HG03108 (cell line): ENCODE measurements at regions not wholly inside any gene's neighbourhood (a gene's known extent, or its start where the extent isn't known, plus 50 kb on each side); places are given as distances from the start of the nearest gene placed in this dataset.

Experiments used
- ATAC-seq: cut with Tn5 transposase; IDR thresholded peaks from one replicate; pipeline ENCODE4 v1.9.1; 2021; ENCODE audit warnings: moderate library complexity; ENCODE audit not compliant: unreplicated experiment

GRCh38 chr6:166775923-166776220 lies 148.8 kb upstream of the RPS6KA2 start:
- no peak for ATAC-seq

- no peak for ATAC-seq
Measured at GRCh38 chr6:166775180-166775922, 148.3 kb upstream of the RPS6KA2 start.

GRCh38 chr6:166774770-166775169 lies 147.7 kb upstream of the RPS6KA2 start:
- no peak for ATAC-seq

DNA sequence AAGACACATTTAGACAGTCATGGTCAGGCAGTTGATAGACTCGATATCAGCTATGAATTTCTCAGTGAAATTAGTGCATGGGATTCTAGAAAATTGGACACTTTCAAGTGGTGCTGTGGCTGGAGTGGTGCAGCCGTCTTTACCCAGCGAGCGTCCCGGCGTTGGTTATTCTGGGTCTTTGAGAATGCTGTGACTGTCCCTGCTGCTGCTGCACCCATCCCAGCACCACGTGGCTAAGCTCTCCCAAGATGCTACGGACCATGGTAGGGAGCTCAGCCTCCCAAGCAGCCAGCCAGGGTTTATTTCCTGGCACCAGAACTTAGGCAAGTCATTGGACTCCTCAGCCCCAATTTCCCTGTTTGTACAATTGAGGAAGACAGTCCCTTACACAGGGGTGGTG lies 147.2 kb upstream of the RPS6KA2 start:
- ATAC-seq = no peak

- no peak for ATAC-seq
Measured at GRCh38 chr6:166772518-166772917, 145.5 kb upstream of the RPS6KA2 start.

DNA sequence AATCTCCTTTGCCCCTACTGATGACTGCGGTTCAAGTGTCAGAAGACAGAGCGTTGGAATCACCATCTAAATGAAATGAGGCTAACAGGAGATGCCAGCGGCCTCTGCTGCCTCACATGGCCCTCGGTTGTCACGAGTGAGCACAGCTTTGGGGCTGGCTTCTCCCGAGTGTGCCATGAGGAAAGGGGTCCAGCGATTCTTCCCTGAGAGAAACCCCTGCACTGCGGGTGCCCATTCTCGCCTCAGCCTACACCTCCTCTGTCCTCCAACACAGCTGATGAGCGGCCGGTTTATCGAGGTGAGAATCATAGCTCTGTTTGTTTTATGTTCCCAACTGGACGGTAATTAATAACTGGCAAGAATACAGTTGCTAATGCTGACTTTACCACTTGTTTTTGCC lies 144.7 kb upstream of the RPS6KA2 start:
- ATAC-seq = no peak

DNA sequence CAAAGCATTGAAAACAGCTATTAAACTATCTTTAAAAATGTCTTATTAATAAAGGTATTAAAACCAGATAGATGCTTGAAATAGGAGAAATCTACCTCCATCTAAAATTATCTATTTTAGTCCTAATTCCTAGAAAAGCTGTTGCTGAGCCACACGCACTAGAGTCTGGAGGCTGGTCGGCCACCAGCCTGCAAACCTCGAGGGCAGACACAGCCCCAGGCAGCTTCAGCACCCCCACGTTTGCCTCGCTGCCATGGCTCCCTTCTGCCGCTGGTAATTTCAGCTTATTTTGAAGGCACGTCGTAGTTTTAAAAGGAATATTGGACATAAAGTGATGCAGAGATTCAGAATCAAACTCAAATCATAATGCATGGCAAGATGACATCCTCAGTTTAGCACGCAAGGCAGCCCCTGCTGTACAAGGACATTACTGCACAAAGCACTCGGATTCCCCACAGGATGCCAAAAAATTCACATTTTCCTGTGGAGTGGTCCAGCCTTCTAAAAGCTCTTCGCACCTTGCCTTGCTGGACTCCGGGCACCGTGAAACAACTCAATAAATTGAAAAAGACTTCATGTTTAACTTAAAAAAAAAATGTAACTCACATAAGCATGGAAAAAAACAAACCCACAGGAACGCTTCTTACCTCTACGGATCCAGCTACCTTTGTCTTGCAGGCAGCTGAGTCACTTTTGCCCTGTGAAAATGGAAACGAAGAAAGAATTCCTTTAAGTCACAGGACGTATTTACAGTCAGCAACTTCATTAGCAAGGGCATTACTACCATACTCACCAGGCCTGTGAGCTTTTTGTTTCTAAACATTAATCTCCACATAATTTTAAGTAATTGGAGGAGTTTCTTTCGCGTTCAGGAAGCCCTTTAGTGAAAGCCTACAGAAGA lies 143.4 kb upstream of the RPS6KA2 start:
- ATAC-seq = no peak

GRCh38 chr6:166769648-166770047 lies 142.6 kb upstream of the RPS6KA2 start:
- ATAC-seq = no peak

- no peak for ATAC-seq
Measured at GRCh38 chr6:166768761-166769160, 141.7 kb upstream of the RPS6KA2 start.

DNA sequence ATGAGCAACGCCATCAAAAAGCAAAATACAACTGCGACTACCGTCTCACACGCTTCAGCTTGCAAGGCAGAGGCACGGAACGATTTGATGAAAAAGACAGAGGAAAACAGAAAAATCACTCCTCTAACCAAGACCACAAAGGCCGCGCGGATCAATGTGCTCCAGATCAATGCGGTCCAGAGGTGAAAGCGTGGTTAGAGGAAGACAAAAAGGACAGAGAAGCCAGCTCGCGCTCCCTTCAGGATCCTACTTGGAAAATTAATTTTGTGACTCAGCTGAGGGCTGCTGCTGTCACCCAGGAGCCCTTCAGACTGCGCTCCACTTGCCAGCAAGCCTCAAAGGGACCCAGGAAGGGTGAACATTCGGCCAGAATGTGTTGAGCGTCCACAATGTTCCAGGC lies 140.2 kb upstream of the RPS6KA2 start:
- no peak for ATAC-seq

DNA sequence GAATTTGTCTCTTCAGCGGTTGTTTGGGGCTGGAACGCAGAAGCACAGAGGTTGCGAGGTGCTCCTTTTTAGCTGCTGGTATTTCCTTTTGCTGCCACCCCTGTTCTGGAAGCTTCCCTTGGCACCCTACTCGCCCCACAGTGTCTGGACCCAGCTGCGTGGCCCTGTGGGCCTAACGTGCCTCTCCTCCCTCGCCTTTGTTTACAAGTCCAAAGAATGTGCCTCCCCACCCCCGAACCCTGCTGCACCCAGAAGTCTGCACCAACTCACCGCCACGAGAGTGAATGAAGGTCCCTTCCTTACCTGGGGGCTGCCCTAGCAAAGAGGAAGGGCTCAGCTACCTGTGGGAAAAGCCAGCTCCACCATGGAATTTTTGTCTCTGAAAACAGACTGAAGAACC lies 139.7 kb upstream of the RPS6KA2 start:
- ATAC-seq = no peak

DNA sequence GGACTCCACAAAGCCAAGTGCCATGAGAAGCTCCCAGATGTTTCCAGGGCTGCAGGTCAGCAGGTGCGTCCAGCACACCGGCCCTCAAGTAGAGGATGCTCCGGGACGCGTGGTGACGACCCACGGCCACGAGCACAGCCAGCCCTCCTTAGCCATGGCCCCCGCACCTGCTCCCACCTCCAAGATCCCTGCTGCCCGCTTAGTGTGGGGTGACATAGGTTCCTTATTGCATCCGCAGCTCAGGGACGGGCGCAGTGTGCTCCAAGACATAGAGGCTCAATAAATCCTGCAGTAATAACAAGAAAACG lies 138.1 kb upstream of the RPS6KA2 start:
- ATAC-seq = no peak

DNA sequence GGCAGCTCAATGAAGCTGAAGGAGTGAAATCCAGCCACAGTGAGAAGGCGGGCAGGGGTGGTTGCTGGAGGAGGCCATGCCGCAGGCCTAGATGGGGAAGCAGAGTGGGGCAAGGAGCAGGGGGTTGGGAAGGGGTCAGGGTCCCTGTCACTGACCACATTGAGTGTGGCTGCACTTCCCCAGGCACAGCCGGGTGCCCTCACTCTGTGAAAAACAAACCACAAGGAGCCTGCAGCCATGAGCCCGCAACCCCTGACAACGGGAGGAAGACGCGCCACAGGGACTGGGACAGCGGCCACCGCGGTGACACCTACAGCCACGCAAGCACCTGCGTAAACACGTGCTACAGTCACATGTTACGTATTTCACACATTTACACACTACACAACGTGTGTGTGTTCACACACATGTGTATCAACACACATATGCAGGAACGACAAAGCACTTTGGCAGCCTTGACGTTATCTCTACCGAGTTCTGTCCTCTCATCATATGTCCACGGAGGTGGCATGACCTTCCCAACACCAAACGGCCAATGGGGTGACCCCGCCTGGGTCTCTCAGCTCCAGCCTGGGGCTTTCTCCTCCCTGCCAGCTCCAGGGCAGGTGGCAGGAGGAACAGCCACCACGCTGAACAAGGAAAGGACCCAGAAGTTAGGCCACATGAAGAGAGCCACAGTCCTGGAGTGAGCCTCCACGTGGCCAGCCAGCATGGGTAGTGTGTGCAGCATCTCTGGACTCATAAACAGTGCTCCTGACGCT lies 137.6 kb upstream of the RPS6KA2 start:
- no peak for ATAC-seq

DNA sequence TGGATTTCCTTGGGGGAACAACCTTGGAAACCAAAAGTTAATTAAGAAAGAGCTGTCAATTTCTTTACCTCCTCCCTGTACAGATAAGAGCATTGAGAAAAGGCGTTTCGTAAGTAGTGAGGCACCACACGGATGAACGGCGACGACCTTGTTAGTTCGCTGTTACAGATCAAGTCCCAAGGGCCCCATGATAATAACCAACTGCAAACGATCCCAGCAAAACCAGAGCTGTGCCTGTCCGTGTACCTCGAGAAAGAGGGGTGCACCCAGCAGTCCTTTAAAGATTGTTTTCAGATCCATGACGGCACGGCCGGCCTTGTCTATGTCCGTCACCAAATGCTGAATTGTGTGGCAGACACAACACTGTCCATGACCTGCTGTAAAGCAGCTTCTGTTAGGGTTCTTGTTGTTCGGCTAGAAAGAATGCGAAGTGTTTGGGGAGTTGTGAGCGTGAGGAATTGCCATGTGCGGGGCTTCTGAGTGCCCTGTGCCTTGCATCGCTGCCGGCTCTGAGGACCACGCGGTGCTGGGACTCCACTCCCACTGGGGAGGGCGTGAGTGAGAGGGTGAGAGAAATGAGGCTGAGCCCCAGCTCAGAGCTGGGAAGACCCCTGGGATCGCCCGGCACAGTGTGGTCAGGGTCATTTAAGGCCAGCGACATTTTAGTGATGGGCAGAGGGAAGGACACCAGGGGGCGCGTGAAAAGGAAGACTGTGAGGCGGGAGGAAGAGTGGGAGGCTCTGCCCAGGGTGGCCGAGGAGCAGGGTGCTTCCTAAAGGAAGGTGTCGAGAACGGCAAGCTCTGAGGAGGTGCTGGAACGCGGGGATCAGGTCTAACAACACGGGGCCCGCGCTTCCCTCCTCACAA lies 136.8 kb upstream of the RPS6KA2 start:
- no peak for ATAC-seq

DNA sequence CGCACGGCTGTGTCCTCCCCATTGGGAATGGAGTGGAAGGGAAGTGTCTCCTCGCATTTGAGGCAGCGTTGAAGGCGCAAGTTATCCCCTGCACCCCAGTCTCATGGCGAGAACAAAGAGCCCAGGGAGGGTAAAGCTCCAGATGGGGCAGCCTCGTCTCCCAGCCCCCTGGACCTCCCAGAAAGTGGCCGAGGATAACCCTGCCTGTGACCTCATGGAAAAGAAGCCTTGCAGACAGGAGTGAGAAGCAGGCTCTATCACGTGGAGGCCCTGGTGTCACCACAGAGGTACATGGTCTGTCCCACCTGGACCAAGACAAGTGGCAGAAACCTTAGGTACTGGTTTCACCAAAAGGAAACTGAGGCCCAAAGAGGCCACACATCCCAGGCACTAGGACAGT lies 134.8 kb upstream of the RPS6KA2 start:
- ATAC-seq = no peak

DNA sequence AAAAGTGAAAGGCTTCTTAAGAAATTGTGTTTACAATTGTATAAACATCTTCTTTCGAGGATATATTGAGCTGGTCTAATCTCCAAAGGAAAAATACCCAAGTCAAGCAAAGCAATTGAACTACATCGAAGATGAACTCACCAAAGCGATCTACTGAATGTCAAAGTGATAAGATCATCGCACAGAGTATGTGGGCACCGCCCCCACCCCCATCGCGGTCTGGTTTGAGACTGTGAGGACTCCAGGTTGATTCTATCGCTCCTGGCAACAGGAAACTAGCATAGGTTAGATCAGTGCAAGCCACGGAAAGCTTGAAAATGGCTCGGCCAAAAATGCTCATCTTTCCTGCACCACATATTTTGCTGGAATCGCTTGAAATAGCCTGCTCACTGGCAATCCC lies 133.2 kb upstream of the RPS6KA2 start:
- no peak for ATAC-seq

GRCh38 chr6:166758136-166758704 lies 131.2 kb upstream of the RPS6KA2 start:
- no peak for ATAC-seq

DNA sequence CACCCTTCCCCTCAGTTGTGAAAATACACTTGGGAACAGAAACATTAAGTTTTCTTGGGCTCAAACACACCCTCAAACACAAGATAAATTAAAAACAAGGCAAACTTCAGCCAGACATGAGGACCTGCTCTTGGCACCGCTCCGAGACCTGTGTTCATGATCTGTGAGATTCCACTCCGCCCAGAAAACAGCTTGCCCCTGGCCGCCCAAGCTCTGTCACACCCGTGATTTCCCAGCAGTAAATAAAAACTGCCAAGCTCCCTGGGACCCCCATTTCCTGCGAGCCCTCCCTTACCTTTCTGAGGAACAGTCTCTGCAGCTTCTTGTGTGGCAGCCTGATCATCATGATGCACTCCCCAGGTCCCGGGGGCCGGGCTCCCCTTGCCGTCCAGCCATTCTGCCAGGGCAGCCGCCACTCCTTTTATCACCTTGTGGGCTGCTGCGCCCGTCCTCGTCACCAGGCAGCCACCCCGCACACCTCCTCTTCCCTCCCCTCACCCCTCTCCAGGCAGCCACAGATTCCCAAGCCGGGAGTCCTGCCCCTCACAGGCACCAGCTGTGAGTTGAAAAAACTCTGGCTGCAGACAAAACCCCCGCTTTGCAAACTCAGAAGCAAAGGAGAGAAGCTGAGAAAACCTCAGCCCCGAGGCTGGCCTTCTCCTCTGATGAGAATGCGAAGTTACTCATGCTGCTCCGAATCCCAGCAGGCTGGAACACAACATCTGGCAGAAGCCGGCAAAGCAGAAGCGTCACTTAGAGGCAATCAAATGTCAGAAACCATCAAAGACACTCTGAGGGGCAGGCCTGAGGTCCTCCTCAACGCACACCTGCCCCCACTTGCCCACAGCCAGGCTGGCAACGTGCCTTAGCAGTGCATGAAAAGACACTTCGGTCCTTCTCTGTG lies 130.4 kb upstream of the RPS6KA2 start:
- ATAC-seq = no peak

DNA sequence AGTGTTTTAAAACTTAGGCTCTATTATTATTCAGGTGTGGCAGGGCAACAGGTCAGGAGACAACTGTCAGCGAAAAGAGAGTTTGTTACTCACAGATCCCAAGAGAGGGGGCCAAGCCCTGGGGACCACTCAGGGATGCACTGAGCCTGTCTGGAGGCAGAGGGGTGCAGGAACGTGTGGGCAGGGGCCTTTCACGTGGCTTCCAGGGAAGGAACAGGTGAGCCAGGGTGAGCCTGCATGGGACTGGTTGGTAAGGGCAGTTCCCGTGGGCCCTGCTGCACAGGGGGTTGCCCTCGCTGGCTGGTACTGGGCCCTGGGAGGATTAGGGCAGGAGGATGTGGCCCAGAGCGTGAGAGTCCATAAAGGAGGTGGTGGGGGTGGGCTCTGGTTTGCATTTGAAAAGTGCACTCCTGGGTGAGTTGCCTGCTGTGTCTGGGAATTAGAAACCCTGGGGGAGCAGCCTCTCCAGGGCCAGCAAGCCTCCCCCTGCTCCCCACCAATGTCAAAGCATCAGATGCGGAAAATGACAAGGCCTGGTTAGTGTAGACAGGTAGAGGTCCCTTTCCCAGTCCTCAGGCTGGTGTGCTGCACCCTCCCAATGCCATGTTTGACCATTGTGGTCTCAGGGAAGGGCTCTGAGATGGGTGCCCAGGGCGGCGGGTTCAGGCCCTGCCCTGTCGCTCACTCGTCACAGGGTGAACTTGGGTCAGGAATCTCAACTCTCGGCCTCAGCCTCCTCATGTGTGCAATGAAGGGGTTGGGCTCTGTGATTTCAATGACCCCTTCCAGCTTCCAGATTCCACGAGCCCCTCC lies 127.4 kb upstream of the RPS6KA2 start:
- ATAC-seq = no peak
